WTC11 (cell line): ENCODE measurements at regions not wholly inside any gene's neighbourhood (a gene's known extent, or its start where the extent isn't known, plus 50 kb on each side); places are given as distances from the start of the nearest gene placed in this dataset.

Experiments
- ELF4 ChIP-seq: sonication (generic); formaldehyde crosslinking; IDR thresholded peaks from 2 replicates; pipeline ENCODE4 v1.8.1; 2022; ENCODE audit warnings: low read depth, mild to moderate bottlenecking, moderate library complexity, missing genetic modification reagents
- EMX1 ChIP-seq: fragments of 250-450 bp; sonication (Bioruptor Pico); IDR thresholded peaks from 2 replicates; pipeline ENCODE4 v1.8.0; 2021; ENCODE audit warnings: mild to moderate bottlenecking
- ESRRA ChIP-seq: sonication (generic); formaldehyde crosslinking; IDR thresholded peaks from 2 replicates; pipeline ENCODE4 v1.8.1; 2022; ENCODE audit warnings: mild to moderate bottlenecking, missing genetic modification reagents, borderline replicate concordance
- NR3C1 ChIP-seq: sonication (generic); formaldehyde crosslinking; conservative IDR thresholded peaks from 2 replicates; pipeline ENCODE4 v1.8.1; 2023; ENCODE audit warnings: low read depth, mild to moderate bottlenecking, missing genetic modification reagents
- TCF7 ChIP-seq: sonication (generic); formaldehyde crosslinking; IDR thresholded peaks from 2 replicates; pipeline ENCODE4 v1.8.0; 2022; ENCODE audit warnings: mild to moderate bottlenecking, low read depth, missing genetic modification reagents, moderate library complexity
- ZNF671 ChIP-seq: fragments of 250-450 bp; sonication (Bioruptor Pico); IDR thresholded peaks from 2 replicates; pipeline ENCODE4 v1.8.0; 2021; ENCODE audit warnings: mild to moderate bottlenecking
- TF ChIP-seq, protein P1 (sequence below): fragments of 200-600 bp; IDR thresholded peaks from 2 replicates; pipeline ENCODE4 v1.8.0; 2022; ENCODE audit warnings: antibody characterized with exemption
- TF ChIP-seq, protein P2 (sequence below): sonication (generic); formaldehyde crosslinking; conservative IDR thresholded peaks from 2 replicates; pipeline ENCODE4 v1.8.1; 2022; ENCODE audit warnings: mild to moderate bottlenecking, missing genetic modification reagents
- TF ChIP-seq, protein P3 (sequence below): sonication (generic); formaldehyde crosslinking; IDR thresholded peaks from 2 replicates; pipeline ENCODE4 v1.8.1; 2023; ENCODE audit warnings: mild to moderate bottlenecking, missing genetic modification reagents, moderate library complexity

DNA sequence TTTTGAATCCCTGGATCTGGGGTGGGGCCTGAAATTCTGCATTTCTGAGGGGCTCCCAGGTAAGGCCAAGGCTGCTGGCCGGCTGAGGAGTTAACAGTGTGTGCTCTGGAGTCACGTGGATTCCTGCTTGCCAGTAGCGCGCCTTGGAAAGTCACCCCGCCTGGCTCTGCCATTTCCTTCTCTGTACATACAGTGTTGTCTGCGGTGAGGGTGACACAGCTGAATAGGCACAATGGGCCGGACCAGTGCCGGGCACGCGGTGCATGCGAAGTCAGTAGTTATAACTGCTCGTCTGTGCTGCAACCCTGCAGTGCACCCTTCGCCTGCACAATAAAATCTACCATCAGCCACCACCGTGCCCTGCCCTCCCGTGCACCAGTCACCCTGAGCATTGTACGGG, 68.0 kb upstream of the EEPD1 start:
- no peak for TF ChIP-seq ESRRA
- TF ChIP-seq, protein P1, sequence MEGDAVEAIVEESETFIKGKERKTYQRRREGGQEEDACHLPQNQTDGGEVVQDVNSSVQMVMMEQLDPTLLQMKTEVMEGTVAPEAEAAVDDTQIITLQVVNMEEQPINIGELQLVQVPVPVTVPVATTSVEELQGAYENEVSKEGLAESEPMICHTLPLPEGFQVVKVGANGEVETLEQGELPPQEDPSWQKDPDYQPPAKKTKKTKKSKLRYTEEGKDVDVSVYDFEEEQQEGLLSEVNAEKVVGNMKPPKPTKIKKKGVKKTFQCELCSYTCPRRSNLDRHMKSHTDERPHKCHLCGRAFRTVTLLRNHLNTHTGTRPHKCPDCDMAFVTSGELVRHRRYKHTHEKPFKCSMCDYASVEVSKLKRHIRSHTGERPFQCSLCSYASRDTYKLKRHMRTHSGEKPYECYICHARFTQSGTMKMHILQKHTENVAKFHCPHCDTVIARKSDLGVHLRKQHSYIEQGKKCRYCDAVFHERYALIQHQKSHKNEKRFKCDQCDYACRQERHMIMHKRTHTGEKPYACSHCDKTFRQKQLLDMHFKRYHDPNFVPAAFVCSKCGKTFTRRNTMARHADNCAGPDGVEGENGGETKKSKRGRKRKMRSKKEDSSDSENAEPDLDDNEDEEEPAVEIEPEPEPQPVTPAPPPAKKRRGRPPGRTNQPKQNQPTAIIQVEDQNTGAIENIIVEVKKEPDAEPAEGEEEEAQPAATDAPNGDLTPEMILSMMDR = no peak
- TF ChIP-seq EMX1 (CRISPR knock-in tag) = no peak
- no peak for TF ChIP-seq TCF7 (CRISPR knock-in tag)
- no peak for TF ChIP-seq ELF4
- TF ChIP-seq ZNF671 (CRISPR knock-in tag) = no peak
- TF ChIP-seq, protein P2, sequence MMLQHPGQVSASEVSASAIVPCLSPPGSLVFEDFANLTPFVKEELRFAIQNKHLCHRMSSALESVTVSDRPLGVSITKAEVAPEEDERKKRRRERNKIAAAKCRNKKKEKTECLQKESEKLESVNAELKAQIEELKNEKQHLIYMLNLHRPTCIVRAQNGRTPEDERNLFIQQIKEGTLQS = no peak
- TF ChIP-seq, protein P3, sequence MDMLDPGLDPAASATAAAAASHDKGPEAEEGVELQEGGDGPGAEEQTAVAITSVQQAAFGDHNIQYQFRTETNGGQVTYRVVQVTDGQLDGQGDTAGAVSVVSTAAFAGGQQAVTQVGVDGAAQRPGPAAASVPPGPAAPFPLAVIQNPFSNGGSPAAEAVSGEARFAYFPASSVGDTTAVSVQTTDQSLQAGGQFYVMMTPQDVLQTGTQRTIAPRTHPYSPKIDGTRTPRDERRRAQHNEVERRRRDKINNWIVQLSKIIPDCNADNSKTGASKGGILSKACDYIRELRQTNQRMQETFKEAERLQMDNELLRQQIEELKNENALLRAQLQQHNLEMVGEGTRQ (CRISPR knock-in tag) = no peak
- TF ChIP-seq NR3C1 (CRISPR knock-in tag) = no peak
